ENCODE measurements at regions not wholly inside any gene's neighbourhood (a gene's known extent, or its start where the extent isn't known, plus 50 kb on each side); places are given as distances from the start of the nearest gene placed in this dataset.

DNA sequence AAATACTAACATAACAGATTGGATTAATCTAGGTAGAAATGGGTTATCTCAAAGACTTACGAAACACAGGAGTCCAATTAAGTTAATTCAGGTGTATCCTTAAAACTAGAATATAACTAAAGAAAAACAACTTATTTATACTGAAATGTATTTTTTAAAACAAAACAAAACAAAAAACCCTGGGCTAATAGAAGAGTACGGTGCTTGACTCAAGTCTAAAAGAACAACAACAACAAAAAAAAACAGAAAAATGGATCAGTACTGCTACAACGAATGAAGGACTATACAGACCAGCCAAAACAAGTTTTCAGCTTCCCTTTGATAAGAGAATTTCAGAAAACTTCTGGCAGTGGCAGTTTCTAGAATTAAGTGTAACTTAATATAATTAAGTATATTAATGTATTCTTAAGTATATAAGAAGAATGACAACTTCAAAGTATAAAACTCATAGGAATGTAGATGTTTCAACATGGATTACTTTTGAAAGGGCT lies 120.1 kb upstream of the EGLN3 start:
- Histone ChIP-seq H3K4me1 (ENCODE audit: control insufficient read depth in 1 of 2, insufficient read depth in 2 of 2, low read length in 2 of 2) (no peaks in the 10 kb centered on the region), H3K27me3 (ENCODE audit: low read depth, low read length) (no peaks in the 10 kb centered on the region), H3K36me3 (ENCODE audit: control insufficient read depth in 1 of 2, insufficient read depth in 2 of 2, low read length in 2 of 2) (no peaks in the 10 kb centered on the region), H3K9me3 (ENCODE audit: control insufficient read depth in 1 of 2, low read length in 2 of 2) (peaks cover 0 to 2% of the 10 kb centered on the region in 2 donors), H3K4me3 (ENCODE audit: low read depth in 1 of 2, low read length in 2 of 2) (no peak overlapping the region), H3K27ac (ENCODE audit: low read length) (no peak overlapping the region)

DNA sequence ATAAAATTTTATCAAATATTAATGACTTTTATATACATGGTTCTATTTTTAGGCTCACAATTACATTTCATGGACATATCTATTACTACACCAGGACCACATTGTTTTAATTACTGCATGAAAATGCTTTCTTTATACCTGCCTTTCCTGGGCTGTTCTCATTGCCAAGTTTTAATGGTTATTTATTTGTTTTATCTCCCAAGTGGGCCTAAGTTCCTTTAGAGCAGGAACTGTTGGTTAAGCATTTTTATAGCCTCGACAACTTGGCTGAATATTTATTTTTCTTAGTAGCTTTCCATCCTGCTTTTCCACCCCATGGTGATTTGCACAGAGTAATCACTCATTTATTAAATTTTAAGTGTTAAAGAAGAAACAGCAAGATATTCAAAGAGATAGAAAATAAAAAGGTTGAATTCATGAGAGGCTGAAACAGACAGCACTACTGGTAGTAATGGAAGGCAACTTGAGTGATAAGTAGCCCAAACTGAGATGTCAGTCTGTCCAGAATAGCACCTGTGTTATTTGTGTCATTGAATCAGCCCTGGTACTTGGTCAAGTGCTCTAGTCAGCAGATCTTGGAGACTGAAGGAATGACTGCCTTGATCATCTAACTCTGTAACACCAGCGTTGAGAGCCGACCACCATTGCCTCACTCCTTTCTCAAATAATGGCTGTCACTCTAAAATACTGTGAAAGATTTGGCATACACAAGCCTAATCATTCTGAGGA lies 119.1 kb upstream of the EGLN3 start:
- H3K9me3 ChIP-seq (ENCODE audit: control insufficient read depth in 1 of 2, low read length in 2 of 2): peaks cover 0 to 2% of the 10 kb centered on the region in 2 donors
- no peaks in the 10 kb centered on the region for H3K36me3 ChIP-seq (ENCODE audit: control insufficient read depth in 1 of 2, insufficient read depth in 2 of 2, low read length in 2 of 2)
- no peak overlapping the region for H3K27ac ChIP-seq (ENCODE audit: low read length)
- H3K4me1 ChIP-seq (ENCODE audit: control insufficient read depth in 1 of 2, insufficient read depth in 2 of 2, low read length in 2 of 2): no peaks in the 10 kb centered on the region
- H3K4me3 ChIP-seq (ENCODE audit: low read depth in 1 of 2, low read length in 2 of 2): no peak overlapping the region
- no peaks in the 10 kb centered on the region for H3K27me3 ChIP-seq (ENCODE audit: low read depth, low read length)

DNA sequence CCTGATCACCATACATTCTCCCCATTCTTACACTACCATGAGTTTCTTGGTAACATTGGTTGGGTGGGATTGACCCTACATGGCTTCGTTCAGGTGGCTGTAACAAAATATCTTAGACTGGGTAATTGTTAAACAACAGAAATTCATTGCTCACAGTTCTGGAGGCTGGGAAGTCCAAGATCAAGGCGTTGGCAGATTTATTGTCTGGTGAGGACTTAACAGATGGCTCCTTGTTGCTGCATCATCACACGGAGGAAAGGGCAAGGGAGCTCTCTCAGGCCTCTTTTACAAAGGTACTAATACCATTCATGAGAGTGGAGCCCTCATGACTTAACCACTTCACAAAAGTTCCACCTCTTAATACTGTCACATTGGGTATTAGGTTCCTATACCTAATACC lies 116.7 kb upstream of the EGLN3 start:
- Histone ChIP-seq H3K36me3 (ENCODE audit: control insufficient read depth in 1 of 2, insufficient read depth in 2 of 2, low read length in 2 of 2) (no peaks in the 10 kb centered on the region), H3K9me3 (ENCODE audit: control insufficient read depth in 1 of 2, low read length in 2 of 2) (peaks cover 0 to 1% of the 10 kb centered on the region in 2 donors), H3K4me3 (ENCODE audit: low read depth in 1 of 2, low read length in 2 of 2) (no peak overlapping the region), H3K27me3 (ENCODE audit: low read depth, low read length) (no peaks in the 10 kb centered on the region), H3K4me1 (ENCODE audit: control insufficient read depth in 1 of 2, insufficient read depth in 2 of 2, low read length in 2 of 2) (no peaks in the 10 kb centered on the region), H3K27ac (ENCODE audit: low read length) (no peak overlapping the region)

DNA sequence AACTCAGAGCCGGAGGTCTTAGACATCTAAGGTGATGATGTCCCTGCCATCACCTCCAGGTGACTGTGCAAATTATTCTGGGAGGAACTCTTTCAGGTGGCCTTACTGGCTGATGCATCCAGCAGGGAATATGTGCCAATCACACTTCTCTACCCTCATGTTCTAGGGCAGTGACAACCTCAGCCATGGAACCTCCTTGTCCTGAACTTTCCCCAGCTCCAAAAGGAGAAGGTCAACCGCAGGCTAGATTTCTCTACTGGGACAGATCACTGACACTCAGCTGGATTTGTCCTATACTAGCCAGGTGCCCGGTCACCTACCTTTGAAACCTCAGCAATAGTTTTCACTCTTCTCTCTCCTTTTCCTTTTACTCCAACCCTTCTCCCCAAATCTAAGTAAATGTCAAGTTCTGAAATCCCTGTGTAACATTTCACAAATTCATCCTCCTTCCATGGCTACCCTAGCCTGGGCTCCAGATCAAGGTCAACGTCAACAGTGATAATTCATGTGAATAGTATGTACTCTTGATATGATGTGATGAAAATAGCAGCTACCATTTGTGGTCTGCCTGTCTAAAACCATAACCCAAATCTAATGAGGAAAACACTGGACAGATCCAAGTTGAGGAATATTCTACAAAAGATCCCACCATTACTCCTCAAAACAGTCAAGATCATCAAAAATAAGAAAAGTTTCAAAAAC lies 115.0 kb upstream of the EGLN3 start:
- no peaks in the 10 kb centered on the region for H3K36me3 ChIP-seq (ENCODE audit: control insufficient read depth in 1 of 2, insufficient read depth in 2 of 2, low read length in 2 of 2)
- no peaks in the 10 kb centered on the region for H3K4me1 ChIP-seq (ENCODE audit: control insufficient read depth in 1 of 2, insufficient read depth in 2 of 2, low read length in 2 of 2)
- no peaks in the 10 kb centered on the region for H3K9me3 ChIP-seq (ENCODE audit: control insufficient read depth in 1 of 2, low read length in 2 of 2)
- no peak overlapping the region for H3K27ac ChIP-seq (ENCODE audit: low read length)
- no peak overlapping the region for H3K4me3 ChIP-seq (ENCODE audit: low read depth in 1 of 2, low read length in 2 of 2)
- H3K27me3 ChIP-seq (ENCODE audit: low read depth, low read length): no peaks in the 10 kb centered on the region

DNA sequence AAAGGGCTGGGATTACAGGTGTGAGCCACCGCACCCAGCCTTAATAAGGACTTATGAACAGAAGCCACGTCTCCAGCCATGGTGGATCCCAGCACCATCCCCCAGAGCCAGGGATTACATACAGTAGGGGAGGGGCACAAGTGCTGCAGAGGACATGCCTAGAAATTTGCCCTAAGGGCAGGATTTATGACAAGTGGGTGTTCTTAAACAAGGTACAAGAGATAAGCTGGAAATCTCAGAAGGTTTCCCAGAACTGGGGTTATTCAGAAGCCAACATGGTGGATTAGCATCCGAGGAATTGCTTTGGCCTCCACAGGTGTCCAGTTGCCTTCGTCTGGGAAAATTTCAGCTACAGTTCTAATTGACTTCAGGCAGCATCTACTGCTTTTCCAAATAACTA lies 114.4 kb upstream of the EGLN3 start:
- no peaks in the 10 kb centered on the region for H3K4me1 ChIP-seq (ENCODE audit: control insufficient read depth in 1 of 2, insufficient read depth in 2 of 2, low read length in 2 of 2)

DNA sequence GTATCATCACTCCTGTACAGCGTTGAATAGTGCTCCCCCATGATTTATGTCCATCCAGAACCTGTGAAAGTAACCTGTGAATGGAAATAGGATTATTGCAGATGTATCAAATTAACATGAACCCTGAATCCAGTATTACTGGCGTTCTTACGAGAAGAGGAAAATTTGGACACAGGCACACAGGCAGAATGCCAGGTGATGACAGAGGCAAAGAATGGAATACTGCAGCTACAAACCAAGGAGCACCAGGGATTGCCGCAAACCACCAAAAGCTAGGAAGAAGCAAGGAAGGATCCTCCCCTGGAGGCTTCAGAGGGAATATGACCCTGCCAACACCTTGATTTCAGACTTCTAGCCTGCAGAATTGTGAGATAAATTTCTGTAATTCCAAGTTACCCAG lies 113.5 kb upstream of the EGLN3 start:
- H3K4me1 ChIP-seq (ENCODE audit: control insufficient read depth in 1 of 2, insufficient read depth in 2 of 2, low read length in 2 of 2): no peaks in the 10 kb centered on the region
- H3K36me3 ChIP-seq (ENCODE audit: control insufficient read depth in 1 of 2, insufficient read depth in 2 of 2, low read length in 2 of 2): no peaks in the 10 kb centered on the region
- H3K27ac ChIP-seq (ENCODE audit: low read length): no peak overlapping the region

More for the DNA sequence above, 114.4 kb upstream of the EGLN3 start:
- no peaks in the 10 kb centered on the region for H3K36me3 ChIP-seq (ENCODE audit: control insufficient read depth in 1 of 2, insufficient read depth in 2 of 2, low read length in 2 of 2)
- no peak overlapping the region for H3K4me3 ChIP-seq (ENCODE audit: low read depth in 1 of 2, low read length in 2 of 2)
- H3K9me3 ChIP-seq (ENCODE audit: control insufficient read depth in 1 of 2, low read length in 2 of 2): no peaks in the 10 kb centered on the region
- H3K27ac ChIP-seq (ENCODE audit: low read length): no peak overlapping the region
- no peaks in the 10 kb centered on the region for H3K27me3 ChIP-seq (ENCODE audit: low read depth, low read length)

DNA sequence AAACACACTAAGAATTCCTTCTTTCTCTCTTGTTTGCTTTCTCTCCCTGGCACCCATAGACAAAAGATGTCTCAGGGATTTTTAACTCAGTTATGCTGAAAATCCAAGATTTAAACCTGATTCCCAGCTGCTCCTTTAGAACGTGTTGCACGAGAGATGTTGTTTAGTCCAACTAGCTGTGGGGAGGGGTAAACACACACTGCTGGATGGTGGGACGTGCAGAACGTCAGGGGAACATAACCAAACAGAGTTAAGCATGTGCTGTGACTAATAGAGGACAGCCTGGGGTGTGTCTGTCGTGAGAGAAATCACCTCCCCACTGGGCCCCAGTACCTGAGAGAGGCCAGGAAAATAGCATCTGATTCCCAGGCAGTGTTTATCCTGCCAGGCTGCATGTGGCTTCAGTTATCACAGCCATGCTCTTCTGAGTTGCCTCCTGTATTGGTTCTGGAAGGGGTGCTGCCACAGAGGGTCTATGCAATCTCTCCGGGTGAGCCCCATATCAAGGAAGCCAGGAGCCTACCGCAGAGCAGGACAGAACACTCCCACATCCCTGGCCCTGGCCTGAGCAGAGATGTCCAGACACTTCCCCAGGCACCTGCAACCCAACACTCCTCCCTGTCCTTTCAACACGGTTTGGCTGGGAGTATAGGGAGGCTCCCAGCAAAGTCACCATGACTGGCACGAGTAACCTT lies 112.7 kb upstream of the EGLN3 start:
- no peaks in the 10 kb centered on the region for H3K36me3 ChIP-seq (ENCODE audit: control insufficient read depth in 1 of 2, insufficient read depth in 2 of 2, low read length in 2 of 2)
- H3K4me3 ChIP-seq (ENCODE audit: low read depth in 1 of 2, low read length in 2 of 2): no peak overlapping the region
- no peaks in the 10 kb centered on the region for H3K27me3 ChIP-seq (ENCODE audit: low read depth, low read length)
- no peaks in the 10 kb centered on the region for H3K4me1 ChIP-seq (ENCODE audit: control insufficient read depth in 1 of 2, insufficient read depth in 2 of 2, low read length in 2 of 2)
- no peak overlapping the region for H3K27ac ChIP-seq (ENCODE audit: low read length)
- no peaks in the 10 kb centered on the region for H3K9me3 ChIP-seq (ENCODE audit: control insufficient read depth in 1 of 2, low read length in 2 of 2)

More for the DNA sequence above, 113.5 kb upstream of the EGLN3 start:
- no peak overlapping the region for H3K4me3 ChIP-seq (ENCODE audit: low read depth in 1 of 2, low read length in 2 of 2)
- no peaks in the 10 kb centered on the region for H3K9me3 ChIP-seq (ENCODE audit: control insufficient read depth in 1 of 2, low read length in 2 of 2)
- no peaks in the 10 kb centered on the region for H3K27me3 ChIP-seq (ENCODE audit: low read depth, low read length)

DNA sequence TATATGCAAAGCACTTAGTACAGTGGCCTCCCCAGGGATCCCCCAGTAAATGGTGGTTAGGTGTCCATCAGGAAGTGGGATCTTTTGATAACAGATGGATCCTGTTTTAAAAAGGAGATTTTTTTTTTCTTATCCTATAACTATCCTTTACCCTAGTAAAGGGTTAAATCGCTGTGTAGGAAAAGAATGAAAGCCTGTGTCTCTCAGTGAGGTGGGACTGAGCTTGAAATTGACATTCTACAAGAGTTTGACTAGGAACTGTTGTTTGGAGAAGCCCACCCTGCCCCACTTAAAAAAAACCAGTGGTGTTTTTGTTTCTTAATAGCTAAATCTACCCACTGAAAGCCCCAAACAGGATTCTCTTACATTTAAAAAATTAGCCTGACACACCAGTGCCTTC lies 112.2 kb upstream of the EGLN3 start:
- H3K36me3 ChIP-seq (ENCODE audit: control insufficient read depth in 1 of 2, insufficient read depth in 2 of 2, low read length in 2 of 2): no peaks in the 10 kb centered on the region
- no peak overlapping the region for H3K27ac ChIP-seq (ENCODE audit: low read length)
- no peak overlapping the region for H3K4me3 ChIP-seq (ENCODE audit: low read depth in 1 of 2, low read length in 2 of 2)
- no peaks in the 10 kb centered on the region for H3K9me3 ChIP-seq (ENCODE audit: control insufficient read depth in 1 of 2, low read length in 2 of 2)
- H3K4me1 ChIP-seq (ENCODE audit: control insufficient read depth in 1 of 2, insufficient read depth in 2 of 2, low read length in 2 of 2): no peaks in the 10 kb centered on the region
- H3K27me3 ChIP-seq (ENCODE audit: low read depth, low read length): no peaks in the 10 kb centered on the region

DNA sequence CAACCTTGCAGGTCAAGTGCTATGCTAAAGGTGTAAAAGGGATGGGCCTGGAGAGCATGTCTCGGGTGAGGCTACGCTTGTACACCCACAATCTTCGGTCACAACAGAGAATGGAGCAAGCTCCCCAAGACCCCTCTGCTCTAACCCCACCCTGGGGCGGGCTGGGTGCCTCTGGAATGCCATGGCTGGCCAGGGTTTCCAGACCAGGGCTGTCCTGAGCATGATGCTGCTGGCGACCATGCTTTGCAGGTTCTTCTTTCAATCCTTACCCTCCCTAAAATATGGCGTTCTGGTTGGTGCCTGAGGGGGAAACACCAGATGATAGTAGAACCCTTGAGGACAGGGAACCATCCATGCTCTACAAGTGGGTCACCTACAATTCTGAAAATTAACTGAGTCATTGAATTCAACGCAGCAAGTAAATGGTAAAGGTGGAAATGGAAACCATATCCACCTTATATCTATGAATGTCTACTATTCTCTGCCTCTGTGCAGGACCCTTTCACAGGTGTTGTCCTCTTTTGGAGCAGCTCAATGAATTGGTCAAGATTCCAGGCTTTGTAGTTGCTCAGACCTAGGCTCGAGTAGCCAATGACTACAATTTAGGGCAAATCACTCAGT lies 111.6 kb upstream of the EGLN3 start:
- Histone ChIP-seq H3K4me1 (ENCODE audit: control insufficient read depth in 1 of 2, insufficient read depth in 2 of 2, low read length in 2 of 2) (no peaks in the 10 kb centered on the region), H3K36me3 (ENCODE audit: control insufficient read depth in 1 of 2, insufficient read depth in 2 of 2, low read length in 2 of 2) (no peaks in the 10 kb centered on the region), H3K9me3 (ENCODE audit: control insufficient read depth in 1 of 2, low read length in 2 of 2) (no peaks in the 10 kb centered on the region), H3K27me3 (ENCODE audit: low read depth, low read length) (no peaks in the 10 kb centered on the region), H3K27ac (ENCODE audit: low read length) (no peak overlapping the region), H3K4me3 (ENCODE audit: low read depth in 1 of 2, low read length in 2 of 2) (no peak overlapping the region)

DNA sequence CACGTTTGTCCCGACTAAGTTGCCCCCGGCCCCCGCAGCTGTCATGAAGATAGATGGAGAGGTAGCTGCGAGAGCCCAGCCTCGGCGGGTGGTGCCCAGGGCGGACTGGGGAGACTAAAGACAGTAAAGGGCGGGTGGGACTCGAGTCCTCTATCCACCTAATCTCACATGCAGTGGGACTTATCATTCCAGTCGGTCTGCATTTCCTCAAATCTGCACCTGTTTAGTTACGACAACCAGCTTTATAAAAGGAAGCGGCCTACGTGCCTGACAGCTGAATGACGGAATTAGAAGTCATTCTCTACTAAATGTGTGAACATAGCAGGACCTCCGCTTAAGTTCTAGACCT lies 109.8 kb upstream of the EGLN3 start:
- Histone ChIP-seq H3K4me3 (ENCODE audit: low read depth in 1 of 2, low read length in 2 of 2) (peak overlapping the region; percentile 68 to 71), H3K9me3 (ENCODE audit: control insufficient read depth in 1 of 2, low read length in 2 of 2) (no peaks in the 10 kb centered on the region), H3K4me1 (ENCODE audit: control insufficient read depth in 1 of 2, insufficient read depth in 2 of 2, low read length in 2 of 2) (no peaks in the 10 kb centered on the region), H3K36me3 (ENCODE audit: control insufficient read depth in 1 of 2, insufficient read depth in 2 of 2, low read length in 2 of 2) (no peaks in the 10 kb centered on the region), H3K27me3 (ENCODE audit: low read depth, low read length) (no peaks in the 10 kb centered on the region), H3K27ac (ENCODE audit: low read length) (peak overlapping the region; percentile 75)

All from muscle layer of duodenum (tissue), 2 donors.